Glomerular visceral epithelial cell (primary cell): ENCODE measurements at regions not wholly inside any gene's neighbourhood (a gene's known extent, or its start where the extent isn't known, plus 50 kb on each side); places are given as distances from the start of the nearest gene placed in this dataset.

Source experiments
- DNase-seq: peaks from one replicate; pipeline ENCODE4 v3.0.0-alpha.2; 2016; ENCODE audit errors: extremely low spot score

GRCh38 chr2:136182315-136182714 is 64.4 kb upstream of the CXCR4 start:
- DNase-seq, result no peak

- DNase-seq, result no peak
Measured at GRCh38 chr2:136179602-136179975, 61.6 kb upstream of the CXCR4 start.

GRCh38 chr2:136178941-136179601 is 61.1 kb upstream of the CXCR4 start:
- DNase-seq, result no peak

GRCh38 chr2:136175868-136176267 is 57.9 kb upstream of the CXCR4 start:
- no peak for DNase-seq

GRCh38 chr2:136175466-136175865 is 57.5 kb upstream of the CXCR4 start:
- no peak for DNase-seq

GRCh38 chr2:136173126-136173525 is 55.2 kb upstream of the CXCR4 start:
- no peak for DNase-seq

GRCh38 chr2:136171223-136171622 is 53.3 kb upstream of the CXCR4 start:
- DNase-seq, result no peak

GRCh38 chr2:136168720-136169119 is 50.8 kb upstream of the CXCR4 start:
- DNase-seq, result no peak

GRCh38 chr2:136167721-136168475 is 49.9 kb upstream of the CXCR4 start:
- DNase-seq, result no peak
